ENCODE measurements at regions not wholly inside any gene's neighbourhood (a gene's known extent, or its start where the extent isn't known, plus 50 kb on each side); places are given as distances from the start of the nearest gene placed in this dataset.

GRCh38 chr15:69615736-69616135 lies 163.1 kb downstream of the RPLP1 start:
- TF ChIP-seq, protein P1, sequence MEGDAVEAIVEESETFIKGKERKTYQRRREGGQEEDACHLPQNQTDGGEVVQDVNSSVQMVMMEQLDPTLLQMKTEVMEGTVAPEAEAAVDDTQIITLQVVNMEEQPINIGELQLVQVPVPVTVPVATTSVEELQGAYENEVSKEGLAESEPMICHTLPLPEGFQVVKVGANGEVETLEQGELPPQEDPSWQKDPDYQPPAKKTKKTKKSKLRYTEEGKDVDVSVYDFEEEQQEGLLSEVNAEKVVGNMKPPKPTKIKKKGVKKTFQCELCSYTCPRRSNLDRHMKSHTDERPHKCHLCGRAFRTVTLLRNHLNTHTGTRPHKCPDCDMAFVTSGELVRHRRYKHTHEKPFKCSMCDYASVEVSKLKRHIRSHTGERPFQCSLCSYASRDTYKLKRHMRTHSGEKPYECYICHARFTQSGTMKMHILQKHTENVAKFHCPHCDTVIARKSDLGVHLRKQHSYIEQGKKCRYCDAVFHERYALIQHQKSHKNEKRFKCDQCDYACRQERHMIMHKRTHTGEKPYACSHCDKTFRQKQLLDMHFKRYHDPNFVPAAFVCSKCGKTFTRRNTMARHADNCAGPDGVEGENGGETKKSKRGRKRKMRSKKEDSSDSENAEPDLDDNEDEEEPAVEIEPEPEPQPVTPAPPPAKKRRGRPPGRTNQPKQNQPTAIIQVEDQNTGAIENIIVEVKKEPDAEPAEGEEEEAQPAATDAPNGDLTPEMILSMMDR (IDR thresholded peaks at IDR 0.05; ENCODE audit: low read length), result no peak
- TF ChIP-seq EZH2 (IDR thresholded peaks at IDR 0.05; ENCODE audit: borderline replicate concordance, low read length), result no peak
